Ishikawa (cell line): ENCODE measurements at regions not wholly inside any gene's neighbourhood (a gene's known extent, or its start where the extent isn't known, plus 50 kb on each side); places are given as distances from the start of the nearest gene placed in this dataset.
A peak's percentile ranks its signal among the peaks of the same experiment; 100 is the strongest.

Experiments used
- CEBPB ChIP-seq: IDR thresholded peaks from 2 replicates; pipeline ENCODE4 v1.6.1; 2012
- CREB1 ChIP-seq: IDR thresholded peaks from 2 replicates; pipeline ENCODE4 v1.6.1; 2012; ENCODE audit warnings: low read depth
- EGR1 ChIP-seq: IDR thresholded peaks from 2 replicates; pipeline ENCODE4 v1.6.1; 2012
- EP300 ChIP-seq: IDR thresholded peaks from 2 replicates; pipeline ENCODE4 v1.6.1; 2012; ENCODE audit warnings: borderline replicate concordance
- FOXM1 ChIP-seq: IDR thresholded peaks from 2 replicates; pipeline ENCODE4 v1.6.1; 2012; ENCODE audit warnings: low read depth, borderline replicate concordance
- MAX ChIP-seq: IDR thresholded peaks from 2 replicates; pipeline ENCODE4 v1.6.1; 2012
- NFIC ChIP-seq: IDR thresholded peaks from 2 replicates; pipeline ENCODE4 v1.6.1; 2012
- RAD21 ChIP-seq: IDR thresholded peaks from 2 replicates; pipeline ENCODE4 v1.6.1; 2012; ENCODE audit warnings: low read depth
- REST ChIP-seq: IDR thresholded peaks from 2 replicates; pipeline ENCODE4 v1.6.1; 2012; ENCODE audit warnings: low read depth, mild to moderate bottlenecking
- TAF1 ChIP-seq: IDR thresholded peaks from 2 replicates; pipeline ENCODE4 v1.6.1; 2012; ENCODE audit warnings: low read depth, mild to moderate bottlenecking
- TCF12 ChIP-seq: IDR thresholded peaks from 2 replicates; pipeline ENCODE4 v1.6.1; 2012; ENCODE audit warnings: low read depth
- TEAD4 ChIP-seq: IDR thresholded peaks from 2 replicates; pipeline ENCODE4 v1.6.1; 2012
- USF1 ChIP-seq: IDR thresholded peaks from 2 replicates; pipeline ENCODE4 v1.6.1; 2012
- YY1 ChIP-seq: IDR thresholded peaks from 2 replicates; pipeline ENCODE4 v1.6.1; 2012; ENCODE audit warnings: low read depth
- ZBTB7A ChIP-seq: IDR thresholded peaks from 2 replicates; pipeline ENCODE4 v1.6.1; 2012; ENCODE audit warnings: low read depth

- TF ChIP-seq FOXM1 (no peak), EGR1 (no peak), CREB1 (no peak), EP300 (no peak), RAD21 (no peak), ZBTB7A (no peak), CEBPB (no peak), MAX (no peak), TCF12 (no peak), REST (no peak), YY1 (no peak), TEAD4 (no peak)
These were observed 223.0 kb downstream of the NSUN3 start for GRCh38 chr3:94285872-94286271.

DNA sequence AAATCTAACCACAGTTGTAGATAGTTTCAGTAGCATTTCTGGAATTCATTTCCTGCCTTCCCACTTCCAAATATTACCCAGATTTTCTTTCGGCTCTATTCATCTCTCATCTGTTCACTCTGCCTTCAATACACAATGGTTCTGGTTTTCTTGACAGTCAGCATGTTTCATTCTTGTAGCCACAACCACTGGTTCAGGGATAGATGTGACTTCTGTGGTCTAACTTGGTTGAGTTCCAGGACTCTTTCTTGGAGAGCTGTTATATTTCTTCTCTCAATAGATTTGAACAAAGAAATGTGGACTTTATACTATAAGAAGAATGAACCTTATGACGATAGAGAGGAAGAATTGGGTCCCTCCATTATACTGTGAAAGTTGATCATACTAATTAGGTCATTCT, 228.8 kb downstream of the NSUN3 start:
- no peak for TF ChIP-seq RAD21
- TF ChIP-seq EGR1: no peak
- 0 out of 2 replicates have a peak, but pooled peaks have one; percentile 13 for TF ChIP-seq TEAD4
- TF ChIP-seq NFIC: no peak
- TF ChIP-seq REST: no peak

- TF ChIP-seq RAD21 (no peak), MAX (no peak), NFIC (no peak), CEBPB (no peak), ZBTB7A (no peak), TEAD4 (no peak), FOXM1 (no peak), TAF1 (no peak), CREB1 (no peak), YY1 (no peak), USF1 (no peak), EGR1 (no peak), EP300 (no peak), REST (no peak), TCF12 (no peak)
These were observed 229.3 kb downstream of the NSUN3 start for GRCh38 chr3:94292151-94292550.

GRCh38 chr3:94293793-94294195, 230.9 kb downstream of the NSUN3 start:
- no peak for TF ChIP-seq YY1
- TF ChIP-seq NFIC: peak; percentile 49; the same call in 1 of the 2 replicates
- no peak for TF ChIP-seq EGR1
- no peak for TF ChIP-seq USF1
- TF ChIP-seq CEBPB: 0 out of 2 replicates have a peak, but pooled peaks have one; percentile 15
- peak; percentile 34; the same call in 1 of the 2 replicates for TF ChIP-seq FOXM1
- peak; percentile 75 for TF ChIP-seq TCF12
- peak; percentile 67; the same call in 1 of the 2 replicates for TF ChIP-seq EP300
- no peak for TF ChIP-seq TAF1
- TF ChIP-seq TEAD4: peak; percentile 81
- TF ChIP-seq ZBTB7A: no peak
- TF ChIP-seq REST: no peak
- TF ChIP-seq RAD21: no peak
- no peak for TF ChIP-seq CREB1
